Dermis microvascular lymphatic vessel endothelial cell (primary cell): ENCODE measurements at regions not wholly inside any gene's neighbourhood (a gene's known extent, or its start where the extent isn't known, plus 50 kb on each side); places are given as distances from the start of the nearest gene placed in this dataset.
"Not testable (repeated sequence)": the region's sequence is repeated elsewhere in the genome, so short reads cannot be mapped to it uniquely, and the experiment has no call there.

Experiments used
- DNase-seq, 2 donors: peaks; one replicate each; pipeline versions ENCODE4 v3.0.0 to v3.0.0-alpha.2; 2010; ENCODE audit warnings: low read depth in 2 of 2

- DNase-seq: no peak
Observed at GRCh38 chr1:196090226-196090625, 518.0 kb downstream of the KCNT2 start.

GRCh38 chr1:196088541-196088940 is 519.7 kb downstream of the KCNT2 start:
- no peak for DNase-seq

- DNase-seq: no peak
Observed at GRCh38 chr1:196078691-196079090, 529.5 kb downstream of the KCNT2 start.

GRCh38 chr1:196075621-196076020 is 532.6 kb downstream of the KCNT2 start:
- DNase-seq: no peak

- no peak for DNase-seq
Observed at GRCh38 chr1:196074182-196074581, 534.1 kb downstream of the KCNT2 start.

- DNase-seq: no peak
Observed at GRCh38 chr1:196071447-196071846, 536.8 kb downstream of the KCNT2 start.

- DNase-seq: no peak
Observed at GRCh38 chr1:196070940-196071339, 537.3 kb downstream of the KCNT2 start.

GRCh38 chr1:196063952-196064351 is 544.3 kb downstream of the KCNT2 start:
- no peak for DNase-seq

- DNase-seq: no peak
Observed at GRCh38 chr1:196063294-196063693, 544.9 kb downstream of the KCNT2 start.

GRCh38 chr1:196060539-196060938 is 547.7 kb downstream of the KCNT2 start:
- DNase-seq: no peak

- no peak for DNase-seq
Observed at GRCh38 chr1:196059210-196059609, 549.0 kb downstream of the KCNT2 start.

- DNase-seq: no peak
Observed at GRCh38 chr1:196056966-196057365, 551.3 kb downstream of the KCNT2 start.

GRCh38 chr1:196049407-196049806 is 558.8 kb downstream of the KCNT2 start:
- no peak for DNase-seq

GRCh38 chr1:196043268-196043667 is 565.0 kb downstream of the KCNT2 start:
- DNase-seq: no peak

- no peak for DNase-seq
Observed at GRCh38 chr1:196034080-196034706, 574.0 kb downstream of the KCNT2 start.

GRCh38 chr1:196031387-196031786 is 576.9 kb downstream of the KCNT2 start:
- not testable (repeated sequence) for DNase-seq

- DNase-seq: no peak
Observed at GRCh38 chr1:196030455-196030854, 577.8 kb downstream of the KCNT2 start.

- DNase-seq: no peak
Observed at GRCh38 chr1:196029410-196029809, 578.8 kb downstream of the KCNT2 start.

GRCh38 chr1:196027127-196027526 is 581.1 kb downstream of the KCNT2 start:
- DNase-seq: no peak

GRCh38 chr1:196021174-196021573 is 587.1 kb downstream of the KCNT2 start:
- not testable (repeated sequence) for DNase-seq

- no peak for DNase-seq
Observed at GRCh38 chr1:196009362-196009761, 598.9 kb downstream of the KCNT2 start.

- DNase-seq: no peak
Observed at GRCh38 chr1:196007763-196008162, 600.5 kb downstream of the KCNT2 start.

GRCh38 chr1:196005426-196005825 is 602.8 kb downstream of the KCNT2 start:
- DNase-seq: no peak

- DNase-seq: not testable (repeated sequence)
Observed at GRCh38 chr1:196004388-196004787, 603.9 kb downstream of the KCNT2 start.
